ENCODE measurements at regions not wholly inside any gene's neighbourhood (a gene's known extent, or its start where the extent isn't known, plus 50 kb on each side); places are given as distances from the start of the nearest gene placed in this dataset.

DNA sequence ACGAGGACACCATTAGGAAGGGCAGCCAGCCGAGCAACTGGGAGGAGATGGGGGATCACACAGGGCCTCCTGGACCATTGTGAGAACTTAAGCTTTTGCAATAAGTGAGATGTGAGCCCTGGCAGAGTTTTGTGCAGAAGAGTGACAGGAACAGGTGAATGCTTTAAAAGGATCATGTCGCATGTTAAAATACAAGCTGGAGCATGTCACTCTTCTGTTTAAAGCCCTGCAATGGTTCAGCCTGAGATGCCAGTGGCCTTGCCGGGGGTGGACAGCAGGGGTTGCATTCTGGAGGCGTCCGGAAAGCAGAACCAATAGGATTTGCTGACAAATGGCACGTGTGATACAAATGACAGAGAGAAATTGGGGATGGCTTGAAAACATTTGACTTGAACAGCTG, 137.5 kb upstream of the RFLNA start:
- Histone ChIP-seq H3K36me3 (ENCODE audit: insufficient read depth, low read length) (no peaks in the 10 kb centered on the region), H3K9ac (ENCODE audit: low read length) (no peak overlapping the region), H3K27ac (ENCODE audit: low read length) (no peak overlapping the region), H3K79me2 (replicated peaks; ENCODE audit: insufficient read depth, low read length) (no peaks in the 10 kb centered on the region), H3K27me3 (ENCODE audit: insufficient read depth, low read depth, low read length) (no peaks in the 10 kb centered on the region), H3K9me3 (ENCODE audit: low read length) (no peaks in the 10 kb centered on the region), H3K4me3 (ENCODE audit: low read length) (no peak overlapping the region), H3F3A (ENCODE audit: insufficient read depth, low read length, poor library complexity, severe bottlenecking) (no peaks in the 10 kb centered on the region), H2AFZ (ENCODE audit: low read depth, low read length) (no peak overlapping the region), H4K20me1 (ENCODE audit: insufficient read depth) (no peaks in the 10 kb centered on the region), H3K9me2 (ENCODE audit: insufficient read depth, low read length) (no peaks in the 10 kb centered on the region), H3K4me2 (ENCODE audit: low read length) (no peak overlapping the region)
- TF ChIP-seq TAF1 (IDR thresholded peaks at IDR 0.05; ENCODE audit: low read depth): no peak

DNA sequence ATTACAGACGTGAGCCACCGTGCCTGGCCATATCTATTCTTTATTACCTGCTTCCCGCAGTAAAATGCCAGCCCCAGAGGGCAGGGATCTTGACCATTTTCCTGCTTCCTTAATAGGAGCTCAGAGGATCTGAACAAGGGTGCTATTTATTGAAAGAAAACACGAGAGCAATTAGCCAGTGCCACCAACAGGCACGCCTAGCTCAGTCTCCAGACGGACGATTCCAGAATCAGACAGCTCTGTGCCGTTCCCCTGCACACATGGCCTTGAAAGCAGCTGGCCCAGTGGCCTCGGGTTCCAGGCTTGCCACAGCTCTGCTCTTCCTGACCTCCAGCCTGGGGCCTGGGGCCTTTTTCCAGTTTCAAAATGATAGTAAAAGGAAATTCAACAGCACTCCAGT, 135.2 kb upstream of the RFLNA start:
- no peak for TF ChIP-seq MXI1 (conservative IDR thresholded peaks at IDR 0.05; ENCODE audit: poor library complexity, severe bottlenecking)
- no peak for TF ChIP-seq SMC3 (conservative IDR thresholded peaks at IDR 0.05; ENCODE audit: poor library complexity)
- TF ChIP-seq, protein P1, sequence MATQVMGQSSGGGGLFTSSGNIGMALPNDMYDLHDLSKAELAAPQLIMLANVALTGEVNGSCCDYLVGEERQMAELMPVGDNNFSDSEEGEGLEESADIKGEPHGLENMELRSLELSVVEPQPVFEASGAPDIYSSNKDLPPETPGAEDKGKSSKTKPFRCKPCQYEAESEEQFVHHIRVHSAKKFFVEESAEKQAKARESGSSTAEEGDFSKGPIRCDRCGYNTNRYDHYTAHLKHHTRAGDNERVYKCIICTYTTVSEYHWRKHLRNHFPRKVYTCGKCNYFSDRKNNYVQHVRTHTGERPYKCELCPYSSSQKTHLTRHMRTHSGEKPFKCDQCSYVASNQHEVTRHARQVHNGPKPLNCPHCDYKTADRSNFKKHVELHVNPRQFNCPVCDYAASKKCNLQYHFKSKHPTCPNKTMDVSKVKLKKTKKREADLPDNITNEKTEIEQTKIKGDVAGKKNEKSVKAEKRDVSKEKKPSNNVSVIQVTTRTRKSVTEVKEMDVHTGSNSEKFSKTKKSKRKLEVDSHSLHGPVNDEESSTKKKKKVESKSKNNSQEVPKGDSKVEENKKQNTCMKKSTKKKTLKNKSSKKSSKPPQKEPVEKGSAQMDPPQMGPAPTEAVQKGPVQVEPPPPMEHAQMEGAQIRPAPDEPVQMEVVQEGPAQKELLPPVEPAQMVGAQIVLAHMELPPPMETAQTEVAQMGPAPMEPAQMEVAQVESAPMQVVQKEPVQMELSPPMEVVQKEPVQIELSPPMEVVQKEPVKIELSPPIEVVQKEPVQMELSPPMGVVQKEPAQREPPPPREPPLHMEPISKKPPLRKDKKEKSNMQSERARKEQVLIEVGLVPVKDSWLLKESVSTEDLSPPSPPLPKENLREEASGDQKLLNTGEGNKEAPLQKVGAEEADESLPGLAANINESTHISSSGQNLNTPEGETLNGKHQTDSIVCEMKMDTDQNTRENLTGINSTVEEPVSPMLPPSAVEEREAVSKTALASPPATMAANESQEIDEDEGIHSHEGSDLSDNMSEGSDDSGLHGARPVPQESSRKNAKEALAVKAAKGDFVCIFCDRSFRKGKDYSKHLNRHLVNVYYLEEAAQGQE (IDR thresholded peaks at IDR 0.05; ENCODE audit: borderline replicate concordance): no peak
- no peak for TF ChIP-seq POLR2AphosphoS5 (IDR thresholded peaks at IDR 0.05)
- TF ChIP-seq RAD21 (conservative IDR thresholded peaks at IDR 0.05): no peak
- no peak for TF ChIP-seq TAF1 (IDR thresholded peaks at IDR 0.05; ENCODE audit: low read depth)
- TF ChIP-seq EP300 (conservative IDR thresholded peaks at IDR 0.05; ENCODE audit: poor library complexity, severe bottlenecking): no peak
- TF ChIP-seq, protein P2, sequence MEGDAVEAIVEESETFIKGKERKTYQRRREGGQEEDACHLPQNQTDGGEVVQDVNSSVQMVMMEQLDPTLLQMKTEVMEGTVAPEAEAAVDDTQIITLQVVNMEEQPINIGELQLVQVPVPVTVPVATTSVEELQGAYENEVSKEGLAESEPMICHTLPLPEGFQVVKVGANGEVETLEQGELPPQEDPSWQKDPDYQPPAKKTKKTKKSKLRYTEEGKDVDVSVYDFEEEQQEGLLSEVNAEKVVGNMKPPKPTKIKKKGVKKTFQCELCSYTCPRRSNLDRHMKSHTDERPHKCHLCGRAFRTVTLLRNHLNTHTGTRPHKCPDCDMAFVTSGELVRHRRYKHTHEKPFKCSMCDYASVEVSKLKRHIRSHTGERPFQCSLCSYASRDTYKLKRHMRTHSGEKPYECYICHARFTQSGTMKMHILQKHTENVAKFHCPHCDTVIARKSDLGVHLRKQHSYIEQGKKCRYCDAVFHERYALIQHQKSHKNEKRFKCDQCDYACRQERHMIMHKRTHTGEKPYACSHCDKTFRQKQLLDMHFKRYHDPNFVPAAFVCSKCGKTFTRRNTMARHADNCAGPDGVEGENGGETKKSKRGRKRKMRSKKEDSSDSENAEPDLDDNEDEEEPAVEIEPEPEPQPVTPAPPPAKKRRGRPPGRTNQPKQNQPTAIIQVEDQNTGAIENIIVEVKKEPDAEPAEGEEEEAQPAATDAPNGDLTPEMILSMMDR (IDR thresholded peaks at IDR 0.05; ENCODE audit: poor library complexity, severe bottlenecking): no peak
- TF ChIP-seq EZH2 (IDR thresholded peaks at IDR 0.05; ENCODE audit: borderline replicate concordance, insufficient read depth, low read length, poor library complexity, severe bottlenecking): no peak
- no peaks in the 10 kb centered on the region for H3K9me2 ChIP-seq (ENCODE audit: insufficient read depth, low read length)
- no peaks in the 10 kb centered on the region for H3K9me3 ChIP-seq (ENCODE audit: low read length)
- H3K4me2 ChIP-seq (ENCODE audit: low read length): no peak overlapping the region
- H3K27ac ChIP-seq (ENCODE audit: low read length): no peak overlapping the region
- no peaks in the 10 kb centered on the region for H3K36me3 ChIP-seq (ENCODE audit: insufficient read depth, low read length)
- H4K20me1 ChIP-seq (ENCODE audit: insufficient read depth): no peaks in the 10 kb centered on the region
- no peak overlapping the region for H3K9ac ChIP-seq (ENCODE audit: low read length)
- H2AFZ ChIP-seq (ENCODE audit: low read depth, low read length): no peak overlapping the region
- no peaks in the 10 kb centered on the region for H3K79me2 ChIP-seq (replicated peaks; ENCODE audit: insufficient read depth, low read length)
- H3K27me3 ChIP-seq (ENCODE audit: insufficient read depth, low read depth, low read length): no peaks in the 10 kb centered on the region
- no peaks in the 10 kb centered on the region for H3F3A ChIP-seq (ENCODE audit: insufficient read depth, low read length, poor library complexity, severe bottlenecking)
- H3K4me3 ChIP-seq (ENCODE audit: low read length): no peak overlapping the region

Measured in neural cell (in vitro differentiated cells).